ENCODE measurements at regions not wholly inside any gene's neighbourhood (a gene's known extent, or its start where the extent isn't known, plus 50 kb on each side); places are given as distances from the start of the nearest gene placed in this dataset.

GRCh38 chr11:96447208-96448110 lies 57.6 kb downstream of the JRKL start:
- ATAC-seq (no peak), DNase-seq (ENCODE audit: low spot score in 2 of 2) (no peak)
- no peaks in the 10 kb centered on the region for H3K9me3 Mint-ChIP-seq
- no peak overlapping the region for H3K27ac Mint-ChIP-seq
- H3K36me3 Mint-ChIP-seq = no peaks in the 10 kb centered on the region

DNA sequence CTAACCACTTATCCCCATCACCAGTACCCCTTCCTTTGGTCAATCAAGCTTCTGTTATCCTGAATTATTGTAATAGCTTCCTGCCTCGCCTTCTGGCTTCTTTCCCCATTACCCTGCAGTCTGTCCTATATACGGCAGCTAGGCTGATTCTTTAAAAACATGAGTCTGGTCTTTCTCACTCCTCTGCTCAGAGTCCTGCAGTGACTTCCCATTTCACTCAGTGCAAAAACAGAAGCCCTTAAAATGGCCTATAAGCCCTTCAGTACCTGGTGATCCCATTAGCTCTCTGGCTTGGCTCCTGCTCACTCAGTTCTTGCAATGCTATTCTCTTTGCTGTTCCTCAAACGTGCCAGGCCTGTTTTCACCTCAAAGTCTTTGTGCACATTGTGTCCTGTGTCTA lies 58.4 kb downstream of the JRKL start:
- Mint-ChIP-seq H3K27ac (no peak overlapping the region), H3K9me3 (no peaks in the 10 kb centered on the region), H3K36me3 (no peaks in the 10 kb centered on the region)
- DNase-seq (ENCODE audit: low spot score in 2 of 2) (no peak), ATAC-seq (no peak)

DNA sequence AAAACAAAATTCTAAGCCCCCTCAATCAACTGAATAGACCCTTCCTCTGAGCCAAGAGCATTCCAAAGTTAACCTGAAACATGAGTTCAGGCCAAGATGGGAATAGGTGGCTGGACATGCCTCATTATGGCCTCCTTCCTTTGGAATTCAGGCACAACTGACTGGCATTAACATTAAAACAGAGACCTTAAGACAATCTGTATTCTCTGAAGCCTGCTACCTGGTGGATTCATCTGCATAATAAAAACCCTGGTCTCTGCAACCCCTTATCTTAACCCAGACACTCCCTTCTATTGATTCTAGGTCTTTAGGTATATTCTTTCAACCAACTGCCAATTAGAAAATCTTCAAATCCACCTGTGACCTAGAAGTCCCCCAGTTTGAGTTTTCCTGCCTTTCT lies 66.3 kb downstream of the JRKL start:
- H3K36me3 Mint-ChIP-seq = no peaks in the 10 kb centered on the region
- H3K27ac Mint-ChIP-seq = no peak overlapping the region
- DNase-seq (ENCODE audit: low spot score in 2 of 2) = no peak
- ATAC-seq = no peak
- no peaks in the 10 kb centered on the region for H3K9me3 Mint-ChIP-seq

GRCh38 chr11:96459751-96460150 lies 69.9 kb downstream of the JRKL start:
- ATAC-seq (no peak), DNase-seq (ENCODE audit: low spot score in 2 of 2) (no peak)
- no peaks in the 10 kb centered on the region for H3K9me3 Mint-ChIP-seq
- H3K36me3 Mint-ChIP-seq = no peaks in the 10 kb centered on the region
- H3K27ac Mint-ChIP-seq = no peak overlapping the region

- ATAC-seq (no peak), DNase-seq (ENCODE audit: low spot score in 2 of 2) (no peak)
- Mint-ChIP-seq H3K36me3 (no peaks in the 10 kb centered on the region), H3K9me3 (no peaks in the 10 kb centered on the region), H3K27ac (no peak overlapping the region)
Measured at GRCh38 chr11:96461871-96462270, 72.1 kb downstream of the JRKL start.

- no peaks in the 10 kb centered on the region for H3K36me3 Mint-ChIP-seq
- H3K27ac Mint-ChIP-seq = no peak overlapping the region
- no peaks in the 10 kb centered on the region for H3K9me3 Mint-ChIP-seq
- peak; percentile 69 to 80 for ATAC-seq
- no peak for DNase-seq (ENCODE audit: low spot score in 2 of 2)
Measured at GRCh38 chr11:96464700-96465307, 75.0 kb downstream of the JRKL start.

DNA sequence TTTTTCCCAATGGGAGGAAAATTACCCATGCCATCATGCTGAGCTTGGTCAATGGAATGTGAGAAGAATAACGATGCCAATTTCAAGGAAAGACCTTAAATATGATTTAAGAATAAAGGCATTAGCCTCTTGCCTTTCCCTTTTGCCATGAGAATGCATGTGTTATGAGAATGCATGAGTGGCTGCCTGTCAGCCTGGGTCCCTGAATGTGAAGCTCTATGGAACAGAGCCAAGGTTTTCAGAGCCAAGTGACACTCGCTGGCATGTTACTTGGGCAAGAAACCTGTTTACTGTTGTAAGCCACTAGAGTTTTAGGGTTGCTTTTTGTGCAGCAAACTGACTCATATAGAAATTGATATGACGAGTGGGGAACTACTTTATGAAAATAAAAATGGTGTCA lies 75.7 kb downstream of the JRKL start:
- no peak for ATAC-seq
- H3K9me3 Mint-ChIP-seq = no peaks in the 10 kb centered on the region

DNA sequence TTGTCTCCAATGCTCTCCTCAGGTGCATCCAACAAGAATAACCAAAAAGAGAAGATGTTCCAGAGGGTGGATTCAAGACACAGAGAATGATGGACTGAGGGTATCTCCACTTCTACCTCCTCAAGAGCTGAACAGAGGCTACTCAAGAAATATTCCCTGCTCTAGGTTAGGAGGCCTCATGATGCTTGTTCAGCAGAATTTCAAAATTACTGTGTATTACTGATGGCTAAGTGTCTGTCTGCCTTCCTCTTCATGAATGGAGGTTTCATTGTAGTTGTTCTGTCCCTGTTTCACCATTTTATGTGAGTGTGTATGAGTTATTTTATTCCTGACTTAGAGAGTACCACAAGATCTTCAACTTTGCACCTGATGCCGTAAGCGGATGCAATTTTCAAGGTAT lies 76.8 kb downstream of the JRKL start:
- DNase-seq (ENCODE audit: low spot score in 2 of 2) = no peak
- no peaks in the 10 kb centered on the region for H3K36me3 Mint-ChIP-seq
- no peaks in the 10 kb centered on the region for H3K9me3 Mint-ChIP-seq
- no peak for ATAC-seq
- no peak overlapping the region for H3K27ac Mint-ChIP-seq

More for the DNA sequence above, 75.7 kb downstream of the JRKL start:
- no peak for DNase-seq (ENCODE audit: low spot score in 2 of 2)
- no peak overlapping the region for H3K27ac Mint-ChIP-seq
- no peaks in the 10 kb centered on the region for H3K36me3 Mint-ChIP-seq

- ATAC-seq (no peak), DNase-seq (ENCODE audit: low spot score in 2 of 2) (no peak)
- Mint-ChIP-seq H3K36me3 (peaks cover 0 to 13% of the 10 kb centered on the region in 2 donors), H3K9me3 (peaks cover 4 to 7% of the 10 kb centered on the region in 2 donors), H3K27ac (no peak overlapping the region)
Measured at GRCh38 chr11:96469776-96470175, 80.0 kb downstream of the JRKL start.

- ATAC-seq = peak in 1 of 2 donors; percentile 28
- Mint-ChIP-seq H3K36me3 (peaks cover 0 to 17% of the 10 kb centered on the region in 2 donors), H3K27ac (no peak overlapping the region), H3K9me3 (peaks cover 7 to 10% of the 10 kb centered on the region in 2 donors)
- DNase-seq (ENCODE audit: low spot score in 2 of 2) = no peak
Measured at GRCh38 chr11:96470521-96470920, 80.7 kb downstream of the JRKL start.

- no peak overlapping the region for H3K27ac Mint-ChIP-seq
- ATAC-seq (peak in 1 of 2 donors; percentile 57), DNase-seq (ENCODE audit: low spot score in 2 of 2) (no peak)
- peaks cover 7 to 15% of the 10 kb centered on the region in 2 donors for H3K9me3 Mint-ChIP-seq
- peaks cover 0 to 17% of the 10 kb centered on the region in 2 donors for H3K36me3 Mint-ChIP-seq
Measured at GRCh38 chr11:96472085-96472484, 82.3 kb downstream of the JRKL start.

GRCh38 chr11:96474263-96474662 lies 84.5 kb downstream of the JRKL start:
- DNase-seq (ENCODE audit: low spot score in 2 of 2) = no peak
- Mint-ChIP-seq H3K9me3 (peaks cover 7 to 15% of the 10 kb centered on the region in 2 donors), H3K36me3 (peaks cover 0 to 17% of the 10 kb centered on the region in 2 donors), H3K27ac (no peak overlapping the region)
- no peak for ATAC-seq

DNA sequence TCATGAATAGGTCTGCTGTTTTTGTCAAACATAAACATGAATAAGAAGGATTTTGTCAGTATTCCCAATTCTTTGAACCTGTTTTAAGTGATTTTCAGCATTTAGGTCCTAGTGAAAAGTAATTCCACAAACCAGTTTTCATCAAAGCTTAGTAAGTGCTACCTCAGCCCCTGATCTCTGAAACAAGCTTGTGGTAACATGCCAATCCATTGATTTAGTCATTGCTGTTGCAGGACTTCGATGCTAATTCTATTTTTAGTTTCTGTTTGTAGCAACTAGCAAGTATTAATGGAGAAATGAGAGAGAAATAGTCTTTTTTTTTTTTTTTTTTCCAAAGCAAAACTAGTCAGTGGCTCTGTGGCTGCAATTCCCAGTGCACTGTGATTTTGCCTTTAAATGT lies 91.4 kb downstream of the JRKL start:
- no peak overlapping the region for H3K27ac Mint-ChIP-seq
- no peaks in the 10 kb centered on the region for H3K36me3 Mint-ChIP-seq
- ATAC-seq (no peak), DNase-seq (ENCODE audit: low spot score in 2 of 2) (no peak)
- H3K9me3 Mint-ChIP-seq = peaks cover 0 to 1% of the 10 kb centered on the region in 2 donors

DNA sequence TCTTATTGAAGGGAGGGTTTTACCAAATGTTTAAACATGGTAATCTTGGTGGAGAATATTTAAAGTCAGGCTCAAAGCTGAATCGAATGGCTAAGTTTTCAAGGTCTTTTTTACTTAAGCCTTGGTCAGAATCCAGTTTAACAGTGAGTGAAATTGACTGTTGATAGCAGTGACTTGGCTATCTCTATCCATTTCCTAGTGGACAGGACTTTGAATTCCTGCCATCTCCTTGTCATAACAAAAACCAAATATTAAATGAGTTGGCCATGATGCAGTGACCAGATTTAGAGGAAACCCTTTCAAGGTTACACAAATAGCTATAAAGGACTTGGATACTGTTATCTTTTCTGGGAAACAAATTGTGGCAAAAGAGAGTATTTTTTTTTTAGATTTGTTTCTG lies 92.0 kb downstream of the JRKL start:
- ATAC-seq (no peak), DNase-seq (ENCODE audit: low spot score in 2 of 2) (no peak)
- Mint-ChIP-seq H3K27ac (no peak overlapping the region), H3K36me3 (no peaks in the 10 kb centered on the region), H3K9me3 (no peaks in the 10 kb centered on the region)

- no peak for DNase-seq (ENCODE audit: low spot score in 2 of 2)
- no peak overlapping the region for H3K27ac Mint-ChIP-seq
- H3K9me3 Mint-ChIP-seq = no peaks in the 10 kb centered on the region
- no peak for ATAC-seq
- no peaks in the 10 kb centered on the region for H3K36me3 Mint-ChIP-seq
Measured at GRCh38 chr11:96482193-96482592, 92.4 kb downstream of the JRKL start.

GRCh38 chr11:96483374-96483955 lies 93.7 kb downstream of the JRKL start:
- no peak for DNase-seq (ENCODE audit: low spot score in 2 of 2)
- no peak overlapping the region for H3K27ac Mint-ChIP-seq
- no peaks in the 10 kb centered on the region for H3K36me3 Mint-ChIP-seq
- H3K9me3 Mint-ChIP-seq = no peaks in the 10 kb centered on the region
- no peak for ATAC-seq

- no peaks in the 10 kb centered on the region for H3K9me3 Mint-ChIP-seq
- DNase-seq (ENCODE audit: low spot score in 2 of 2) (no peak), ATAC-seq (no peak)
- H3K36me3 Mint-ChIP-seq = no peaks in the 10 kb centered on the region
- no peak overlapping the region for H3K27ac Mint-ChIP-seq
Measured at GRCh38 chr11:96484361-96484760, 94.5 kb downstream of the JRKL start.
